HL-60 (cell line): ENCODE measurements at regions not wholly inside any gene's neighbourhood (a gene's known extent, or its start where the extent isn't known, plus 50 kb on each side); places are given as distances from the start of the nearest gene placed in this dataset.
"Not testable (repeated sequence)": the region's sequence is repeated elsewhere in the genome, so short reads cannot be mapped to it uniquely, and the experiment has no call there.

Experiments
- CTCF ChIP-seq: IDR thresholded peaks from one replicate; pipeline ENCODE4 v1.5.1; 2011; ENCODE audit warnings: low read length, control low read depth, inconsistent platforms; ENCODE audit not compliant: insufficient read depth
- GABPA ChIP-seq: IDR thresholded peaks from 2 replicates; pipeline ENCODE4 v1.6.1; 2012; ENCODE audit warnings: low read depth
- POLR2AphosphoS5 ChIP-seq: IDR thresholded peaks from 2 replicates; pipeline ENCODE4 v1.6.1; 2012; ENCODE audit warnings: low read depth
- REST ChIP-seq: IDR thresholded peaks from 2 replicates; pipeline ENCODE4 v1.6.1; 2012; ENCODE audit warnings: low read depth; ENCODE audit not compliant: insufficient replicate concordance

GRCh38 chr21:25155020-25155419, 452.3 kb downstream of the MRPL39 start:
- TF ChIP-seq CTCF, REST, POLR2AphosphoS5, GABPA: not testable (repeated sequence)
